ENCODE measurements at regions not wholly inside any gene's neighbourhood (a gene's known extent, or its start where the extent isn't known, plus 50 kb on each side); places are given as distances from the start of the nearest gene placed in this dataset.
"Not testable (repeated sequence)": the region's sequence is repeated elsewhere in the genome, so short reads cannot be mapped to it uniquely, and the experiment has no call there.

GRCh38 chr9:103586721-103587120, 507.4 kb upstream of the SMC2 start:
- no peaks in the 10 kb centered on the region for H3K36me3 ChIP-seq
- H3K27ac ChIP-seq = no peak overlapping the region
- H3K9me3 ChIP-seq = peaks cover 0 to 7% of the 10 kb centered on the region in 2 donors
- no peak overlapping the region for H3K4me3 ChIP-seq
- H3K27me3 ChIP-seq = no peaks in the 10 kb centered on the region
- H3K4me1 ChIP-seq = no peaks in the 10 kb centered on the region
- intact Hi-C loops (cut with DNase I; ENCODE audit: low total_unique reads) = no loop called here
- no peak for DNase-seq (ENCODE audit: low spot score in 2 of 2)
- no peak for TF ChIP-seq CTCF (IDR thresholded peaks at IDR 0.05)
- no peak for TF ChIP-seq POLR2A (IDR thresholded peaks at IDR 0.05)
- no peak for TF ChIP-seq POLR2AphosphoS5 (IDR thresholded peaks at IDR 0.05)

- H3K4me1 ChIP-seq = no peaks in the 10 kb centered on the region
- H3K36me3 ChIP-seq = no peaks in the 10 kb centered on the region
- DNase-seq (ENCODE audit: low spot score in 2 of 2) = no peak
- H3K9me3 ChIP-seq = peaks cover 6 to 15% of the 10 kb centered on the region in 2 donors
- TF ChIP-seq POLR2AphosphoS5 (IDR thresholded peaks at IDR 0.05) = no peak
- TF ChIP-seq CTCF (IDR thresholded peaks at IDR 0.05) = no peak
- no peak for TF ChIP-seq POLR2A (IDR thresholded peaks at IDR 0.05)
- H3K27me3 ChIP-seq = no peaks in the 10 kb centered on the region
- intact Hi-C loops (cut with DNase I; ENCODE audit: low total_unique reads) = no loop called here
- no peak overlapping the region for H3K27ac ChIP-seq
- no peak overlapping the region for H3K4me3 ChIP-seq
These were observed 492.8 kb upstream of the SMC2 start for GRCh38 chr9:103601287-103601686.

- intact Hi-C loops (cut with DNase I; ENCODE audit: low total_unique reads); DNase-seq (ENCODE audit: low spot score in 2 of 2); H3K4me1 ChIP-seq; H3K4me3 ChIP-seq; H3K36me3 ChIP-seq; H3K9me3 ChIP-seq; H3K27ac ChIP-seq; H3K27me3 ChIP-seq: not testable (repeated sequence)
These were observed 482.2 kb upstream of the SMC2 start for GRCh38 chr9:103611950-103612349.

GRCh38 chr9:103615994-103616393, 478.1 kb upstream of the SMC2 start:
- Histone ChIP-seq H3K4me3 (no peak overlapping the region), H3K36me3 (no peaks in the 10 kb centered on the region), H3K27me3 (no peaks in the 10 kb centered on the region), H3K9me3 (peaks cover 0 to 6% of the 10 kb centered on the region in 2 donors), H3K4me1 (no peaks in the 10 kb centered on the region), H3K27ac (no peak overlapping the region)
- no peak for DNase-seq (ENCODE audit: low spot score in 2 of 2)
- no peak for TF ChIP-seq POLR2AphosphoS5 (IDR thresholded peaks at IDR 0.05)
- TF ChIP-seq CTCF (IDR thresholded peaks at IDR 0.05) = no peak
- intact Hi-C loops (cut with DNase I; ENCODE audit: low total_unique reads) = no loop called here

- Histone ChIP-seq H3K9me3 (no peaks in the 10 kb centered on the region), H3K27me3 (no peaks in the 10 kb centered on the region), H3K27ac (no peak overlapping the region), H3K4me1 (no peaks in the 10 kb centered on the region), H3K36me3 (no peaks in the 10 kb centered on the region), H3K4me3 (no peak overlapping the region)
- intact Hi-C loops (cut with DNase I; ENCODE audit: low total_unique reads) = no loop called here
- TF ChIP-seq POLR2AphosphoS5 (IDR thresholded peaks at IDR 0.05) (no peak), POLR2A (IDR thresholded peaks at IDR 0.05) (no peak), CTCF (IDR thresholded peaks at IDR 0.05) (no peak)
- DNase-seq (ENCODE audit: low spot score in 2 of 2) = no peak
These were observed 477.1 kb upstream of the SMC2 start for GRCh38 chr9:103617046-103617445.

- no peak for TF ChIP-seq POLR2AphosphoS5 (IDR thresholded peaks at IDR 0.05)
- TF ChIP-seq CTCF (IDR thresholded peaks at IDR 0.05) = no peak
- no peak for TF ChIP-seq POLR2A (IDR thresholded peaks at IDR 0.05)
- H3K4me1 ChIP-seq = no peaks in the 10 kb centered on the region
- no peaks in the 10 kb centered on the region for H3K36me3 ChIP-seq
- no peaks in the 10 kb centered on the region for H3K9me3 ChIP-seq
- H3K4me3 ChIP-seq = no peak overlapping the region
- intact Hi-C loops (cut with DNase I; ENCODE audit: low total_unique reads) = no loop called here
- no peaks in the 10 kb centered on the region for H3K27me3 ChIP-seq
- no peak for DNase-seq (ENCODE audit: low spot score in 2 of 2)
- H3K27ac ChIP-seq = no peak overlapping the region
These were observed 468.8 kb upstream of the SMC2 start for GRCh38 chr9:103625161-103625804.

Measured in breast epithelium (tissue), 4 donors.